ENCODE measurements at regions not wholly inside any gene's neighbourhood (a gene's known extent, or its start where the extent isn't known, plus 50 kb on each side); places are given as distances from the start of the nearest gene placed in this dataset.

DNA sequence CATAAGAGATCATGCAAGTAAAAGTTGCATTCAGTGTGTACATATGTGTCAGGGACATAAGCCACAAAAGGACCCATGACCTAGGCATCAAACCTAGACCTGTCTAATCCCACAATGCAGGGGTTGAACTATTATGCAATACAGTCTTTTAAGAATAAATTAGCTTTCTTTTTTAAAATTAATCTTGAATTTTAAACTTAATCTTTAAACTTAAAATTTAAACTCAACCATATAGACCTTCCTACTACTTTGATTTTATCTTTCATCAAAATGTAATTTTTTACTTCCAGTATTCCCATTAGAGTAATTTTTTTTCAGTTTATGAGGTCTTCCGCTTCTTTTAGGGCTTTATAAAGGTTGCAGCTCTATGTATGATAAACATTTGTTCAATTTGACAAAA is 702.9 kb downstream of the SUCLG1 start:
- no peak for FAIRE-seq

DNA sequence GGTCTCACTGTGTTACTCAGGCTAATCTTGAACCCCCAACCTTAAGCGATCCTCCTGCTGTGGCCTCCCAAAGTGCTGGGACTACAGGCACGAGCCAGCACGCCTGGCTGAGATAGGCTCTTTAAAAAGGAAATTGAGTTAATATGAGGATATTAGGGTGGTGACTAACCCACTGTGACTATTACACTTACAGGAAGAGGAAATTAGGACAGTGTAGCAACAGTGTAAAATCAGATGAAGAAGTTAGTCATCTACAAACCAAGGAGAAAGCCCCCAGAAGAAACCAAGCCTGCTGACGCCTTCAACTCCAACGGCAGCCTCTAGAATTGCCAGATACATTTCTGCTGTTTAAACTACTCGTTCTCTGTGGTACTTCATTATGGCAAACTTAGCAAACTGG is 711.9 kb downstream of the SUCLG1 start:
- FAIRE-seq, result no peak

- FAIRE-seq, result no peak
Observed at GRCh38 chr2:83744855-83745254, 714.2 kb downstream of the SUCLG1 start.

DNA sequence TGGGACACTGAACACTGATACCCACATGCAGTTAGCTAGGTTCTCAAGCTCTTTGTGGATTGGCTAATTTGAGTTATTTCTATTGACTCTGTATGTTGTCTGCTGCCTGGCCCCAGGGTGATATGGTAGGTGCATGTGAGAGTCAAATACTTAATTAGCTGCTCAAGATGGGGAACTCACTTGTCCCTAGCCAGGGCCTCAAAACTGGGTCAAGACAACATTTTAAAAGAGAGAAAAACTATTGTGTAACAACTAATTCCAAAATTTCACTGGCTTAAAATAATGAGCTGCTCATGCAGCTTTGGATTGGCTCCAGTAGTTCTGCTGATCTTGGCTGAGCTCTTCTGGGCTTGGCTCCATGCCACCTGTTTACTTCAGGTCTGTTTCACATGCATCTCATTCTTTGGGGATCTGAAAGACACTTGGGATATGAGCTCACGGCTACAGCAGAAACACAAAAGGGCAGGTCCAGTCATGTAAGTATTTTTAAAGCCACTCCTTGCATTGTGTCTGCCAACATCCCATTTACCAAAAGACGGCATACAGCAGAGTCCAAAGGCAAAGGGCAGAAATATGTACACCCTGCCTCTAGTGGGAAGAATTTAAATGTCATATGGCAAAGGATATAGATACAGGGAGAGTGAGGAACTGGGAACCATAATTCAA is 716.8 kb downstream of the SUCLG1 start:
- no peak for FAIRE-seq

DNA sequence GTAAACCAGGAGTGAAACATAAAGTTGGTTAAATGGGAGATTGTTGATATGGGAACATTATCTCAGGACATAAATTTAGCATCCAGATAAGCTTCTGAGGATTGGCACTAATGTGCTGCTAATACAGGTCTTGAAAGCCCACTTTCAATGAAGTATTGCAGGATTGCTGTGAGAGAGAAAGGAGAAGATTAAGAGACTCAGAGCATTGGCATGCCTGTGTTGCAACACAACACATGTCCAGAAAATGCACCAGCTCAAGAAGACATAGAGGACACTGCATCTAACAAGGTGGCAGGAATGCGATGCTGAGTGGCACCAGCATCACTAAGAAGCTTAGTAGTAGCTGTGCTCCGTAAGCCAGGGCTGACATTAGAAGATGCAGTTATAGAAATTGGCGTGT is 728.9 kb downstream of the SUCLG1 start:
- FAIRE-seq, result no peak

DNA sequence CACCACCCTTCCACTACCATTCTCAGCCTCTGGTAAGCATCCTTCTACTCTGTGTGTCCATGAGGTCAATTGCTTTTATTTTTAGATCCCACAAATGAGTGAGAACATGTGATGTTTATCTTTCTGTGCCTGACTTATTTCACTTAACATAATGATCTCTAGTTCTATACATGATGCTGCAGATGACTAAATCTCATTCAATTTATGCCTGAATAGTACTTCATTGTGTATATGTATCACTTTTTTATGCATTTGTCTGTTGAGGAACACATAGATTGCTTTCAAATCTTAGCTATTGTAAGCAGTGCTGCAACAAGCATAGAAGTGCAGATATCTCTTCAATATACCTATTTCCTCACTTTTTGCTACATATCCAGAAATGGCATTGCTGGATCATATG is 733.3 kb downstream of the SUCLG1 start:
- no peak for FAIRE-seq

DNA sequence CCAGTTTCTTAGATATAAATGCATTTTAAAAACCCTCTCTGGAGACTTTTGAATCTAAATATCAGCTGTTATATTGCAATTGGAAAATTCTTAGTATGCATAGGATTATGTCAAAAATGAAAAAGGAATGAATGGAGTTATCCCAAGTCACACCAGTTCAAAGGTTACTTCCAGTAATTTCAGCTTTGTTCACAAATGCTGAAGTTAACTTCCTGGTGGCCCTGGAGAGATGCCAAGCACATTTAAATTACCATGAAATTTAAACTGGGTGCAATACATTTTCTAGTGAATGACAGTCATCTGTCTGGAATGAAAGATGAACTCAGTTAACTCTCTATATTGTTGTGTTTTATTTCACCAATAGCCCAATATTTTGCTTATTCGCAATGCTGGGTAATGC is 753.9 kb downstream of the SUCLG1 start:
- FAIRE-seq, result no peak

DNA sequence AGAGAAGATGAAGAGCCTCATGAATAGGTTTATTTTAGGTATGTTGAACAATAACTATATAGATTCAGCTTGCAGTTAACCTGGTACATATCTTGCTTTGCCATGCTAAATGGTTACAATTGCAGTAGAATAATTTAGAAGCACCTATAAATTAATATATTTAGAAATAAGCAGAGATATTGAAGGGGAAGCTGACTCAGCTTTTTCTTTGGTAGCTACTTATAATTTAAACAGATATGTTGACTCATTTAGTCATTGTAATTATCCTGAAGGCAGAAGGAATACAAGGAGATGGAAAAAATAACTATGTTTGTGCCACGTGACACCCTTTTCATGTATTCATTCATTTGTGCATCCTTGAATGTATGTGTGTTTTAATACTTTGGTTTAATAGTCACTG is 755.5 kb downstream of the SUCLG1 start:
- no peak for FAIRE-seq

DNA sequence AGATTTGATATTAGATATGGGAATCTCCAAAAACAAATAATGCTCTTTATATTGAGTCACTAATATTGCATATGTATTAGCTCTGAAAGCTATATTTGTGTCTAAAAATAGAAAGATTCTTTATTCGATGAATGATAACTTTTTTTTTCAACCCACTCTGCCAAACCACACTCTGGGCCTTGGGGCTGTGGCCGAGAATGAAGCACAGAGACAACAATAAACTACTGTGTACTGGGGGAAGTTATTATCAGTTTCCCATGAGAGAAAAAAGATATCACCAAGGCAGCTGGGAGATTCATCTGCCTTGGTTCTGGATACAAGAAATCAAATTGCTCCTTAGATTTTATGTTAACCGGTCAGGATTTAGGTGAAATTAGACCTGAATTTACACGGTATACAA is 762.2 kb downstream of the SUCLG1 start:
- no peak for FAIRE-seq

DNA sequence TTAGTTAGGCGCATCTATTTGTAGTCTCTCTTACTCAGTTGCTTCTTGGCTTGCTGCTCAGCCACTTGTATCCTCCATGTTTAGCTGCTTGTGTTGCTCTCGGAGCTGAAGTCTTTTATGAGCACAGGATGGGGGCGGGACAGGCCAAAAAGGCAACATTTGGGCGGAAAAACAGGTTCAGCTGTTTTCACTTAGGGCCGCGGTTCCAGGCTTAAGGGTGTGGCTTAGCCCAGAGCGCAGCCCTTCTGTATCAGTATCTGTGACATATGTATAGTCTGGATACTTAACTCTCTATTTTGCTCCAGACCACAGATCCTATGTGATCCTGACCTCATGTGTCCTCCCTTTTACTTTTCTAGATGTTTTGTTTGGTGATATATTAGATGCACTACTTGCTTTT is 763.5 kb downstream of the SUCLG1 start:
- no peak for FAIRE-seq

DNA sequence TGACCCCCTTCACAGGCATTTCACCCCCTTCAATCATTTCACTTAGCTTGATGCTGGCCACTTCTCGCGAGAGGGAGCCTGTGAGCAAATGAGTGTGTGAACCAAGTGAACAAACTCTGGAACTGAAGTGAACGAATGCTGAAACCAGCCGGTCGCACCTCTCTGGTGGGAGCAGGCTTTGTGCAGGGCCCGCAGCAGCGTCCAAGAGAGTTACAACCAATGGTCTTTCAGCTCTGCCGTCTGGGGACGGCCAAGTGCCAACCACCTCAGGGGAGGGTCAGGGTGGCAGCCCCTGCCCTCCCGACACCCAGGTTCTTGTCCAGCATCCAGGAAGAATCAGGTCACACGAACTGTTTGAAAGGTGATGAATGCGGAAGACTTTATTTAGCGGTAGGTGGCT is 764.0 kb downstream of the SUCLG1 start:
- no peak for FAIRE-seq

DNA sequence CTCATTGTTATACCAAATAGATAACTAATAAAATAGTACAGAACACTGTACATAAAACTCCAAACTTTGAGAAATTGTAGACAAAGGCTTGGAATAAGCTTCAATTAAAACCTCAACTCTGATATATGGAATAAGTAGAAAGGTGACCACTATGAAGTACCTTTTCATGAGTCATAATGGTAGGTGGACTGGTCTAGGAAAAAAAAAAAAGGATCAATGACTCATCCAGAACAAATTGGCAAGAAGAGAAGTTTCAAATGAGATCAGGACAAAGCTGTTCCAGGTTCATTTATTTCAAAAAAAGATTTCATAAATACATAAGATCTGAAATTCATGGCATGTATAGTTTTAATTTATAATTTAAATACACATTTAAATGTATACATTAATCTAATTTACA is 769.7 kb downstream of the SUCLG1 start:
- FAIRE-seq, result no peak

GRCh38 chr2:83686863-83687262 is 772.2 kb downstream of the SUCLG1 start:
- no peak for FAIRE-seq

GRCh38 chr2:83674050-83674449 is 785.0 kb downstream of the SUCLG1 start:
- no peak for FAIRE-seq

DNA sequence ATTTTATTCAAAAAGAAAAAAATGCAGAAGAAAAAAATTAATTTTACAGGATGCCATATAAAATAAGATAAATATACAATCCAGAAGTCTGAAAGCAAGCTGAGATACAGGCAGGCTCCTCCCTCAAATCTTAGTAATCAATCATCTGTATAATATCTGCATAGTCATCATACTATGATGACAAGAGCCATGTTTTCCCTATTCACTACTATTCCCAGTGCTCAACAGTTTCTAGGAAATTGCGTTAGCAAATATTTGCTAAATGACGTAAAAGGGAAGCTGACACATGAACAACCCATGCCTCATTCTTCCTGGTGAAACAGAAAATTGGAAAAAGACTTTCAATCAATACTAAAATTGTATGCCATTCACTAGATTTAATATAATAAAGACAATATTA is 793.2 kb downstream of the SUCLG1 start:
- FAIRE-seq, result no peak

DNA sequence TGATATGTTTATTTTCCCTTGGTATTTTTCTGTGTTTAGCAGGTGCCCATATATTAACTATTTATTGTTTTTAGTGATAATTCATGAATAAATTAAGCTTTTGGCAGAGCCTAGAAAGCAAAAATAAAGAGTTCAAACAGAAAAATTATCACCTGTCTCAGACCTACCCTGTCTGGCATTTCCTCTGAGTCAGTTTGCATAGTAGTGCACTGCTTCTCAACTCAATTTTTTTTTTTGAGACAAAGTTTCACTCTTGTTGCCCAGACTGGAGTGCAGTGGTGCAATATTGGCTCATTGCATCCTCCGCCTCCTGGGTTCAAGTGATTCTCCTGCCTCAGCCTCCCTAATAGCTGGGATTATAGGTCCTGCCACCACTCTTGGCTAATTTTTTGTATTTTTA is 793.9 kb downstream of the SUCLG1 start:
- no peak for FAIRE-seq

GRCh38 chr2:83661711-83662110 is 797.4 kb downstream of the SUCLG1 start:
- FAIRE-seq, result no peak

DNA sequence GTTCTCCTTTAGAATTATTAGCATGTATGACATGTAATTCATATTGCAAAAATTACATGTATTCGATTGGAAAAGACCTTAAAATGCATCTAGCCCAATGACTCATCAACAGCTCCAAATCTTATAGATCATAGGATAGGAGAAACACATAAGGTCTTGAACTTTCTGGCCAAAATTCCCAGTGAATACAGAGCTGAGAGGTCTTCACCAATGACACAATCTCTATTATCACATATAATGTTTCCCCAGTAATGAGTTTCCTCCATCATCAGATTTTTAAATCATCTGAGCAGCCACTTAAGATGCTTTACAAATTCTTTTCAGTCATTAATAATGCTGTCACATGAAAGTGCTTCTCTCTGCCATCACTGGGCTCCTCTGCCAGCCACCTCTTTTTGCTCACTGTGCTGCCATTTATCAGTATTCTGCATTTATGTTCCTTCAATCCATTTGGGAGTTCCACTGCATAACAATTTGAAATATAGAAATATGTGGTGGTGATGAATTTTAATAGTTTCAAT is 804.9 kb downstream of the SUCLG1 start:
- FAIRE-seq, result no peak

- FAIRE-seq, result no peak
Observed at GRCh38 chr2:83650898-83651297, 808.2 kb downstream of the SUCLG1 start.

- no peak for FAIRE-seq
Observed at GRCh38 chr2:83650161-83650560, 808.9 kb downstream of the SUCLG1 start.

GRCh38 chr2:83640506-83640905 is 818.6 kb downstream of the SUCLG1 start:
- no peak for FAIRE-seq

DNA sequence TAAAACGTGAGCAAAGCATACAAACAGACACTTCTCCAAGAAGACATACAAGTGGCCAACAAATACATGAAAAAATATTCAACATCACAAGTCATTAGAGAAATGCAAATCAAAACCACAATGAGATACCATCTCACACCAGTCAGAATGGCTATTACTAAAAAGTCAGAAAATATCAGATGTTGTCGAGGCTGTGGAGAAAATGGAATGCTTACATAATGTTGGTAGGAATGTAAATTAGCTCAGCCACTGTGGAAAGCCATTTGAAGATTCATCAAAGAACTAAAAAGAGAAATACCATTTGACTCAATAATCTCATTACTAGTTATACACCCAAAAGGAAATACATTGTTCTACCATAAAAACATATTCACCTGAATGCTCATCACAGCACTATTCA is 825.7 kb downstream of the SUCLG1 start:
- no peak for FAIRE-seq

- no peak for FAIRE-seq
Observed at GRCh38 chr2:83630351-83630750, 828.7 kb downstream of the SUCLG1 start.

GRCh38 chr2:83615511-83615910 is 843.6 kb downstream of the SUCLG1 start:
- FAIRE-seq, result no peak

GRCh38 chr2:83613178-83613577 is 845.9 kb downstream of the SUCLG1 start:
- FAIRE-seq, result no peak

Measured in endometrium (tissue), 2 donors.